ENCODE measurements at regions not wholly inside any gene's neighbourhood (a gene's known extent, or its start where the extent isn't known, plus 50 kb on each side); places are given as distances from the start of the nearest gene placed in this dataset.

- no peak for TF ChIP-seq CTCF (IDR thresholded peaks at IDR 0.05; ENCODE audit: low read depth, low read length, poor library complexity, severe bottlenecking)
- no peak for TF ChIP-seq EZH2phosphoT487 (IDR thresholded peaks at IDR 0.05; ENCODE audit: borderline replicate concordance, low read length)
These were observed 55.3 kb upstream of the MGMT start for GRCh38 chr10:129411772-129412171.

Data from DOHH2 (cell line).